ENCODE measurements at regions not wholly inside any gene's neighbourhood (a gene's known extent, or its start where the extent isn't known, plus 50 kb on each side); places are given as distances from the start of the nearest gene placed in this dataset.
"Not testable (repeated sequence)": the region's sequence is repeated elsewhere in the genome, so short reads cannot be mapped to it uniquely, and the experiment has no call there.

DNA sequence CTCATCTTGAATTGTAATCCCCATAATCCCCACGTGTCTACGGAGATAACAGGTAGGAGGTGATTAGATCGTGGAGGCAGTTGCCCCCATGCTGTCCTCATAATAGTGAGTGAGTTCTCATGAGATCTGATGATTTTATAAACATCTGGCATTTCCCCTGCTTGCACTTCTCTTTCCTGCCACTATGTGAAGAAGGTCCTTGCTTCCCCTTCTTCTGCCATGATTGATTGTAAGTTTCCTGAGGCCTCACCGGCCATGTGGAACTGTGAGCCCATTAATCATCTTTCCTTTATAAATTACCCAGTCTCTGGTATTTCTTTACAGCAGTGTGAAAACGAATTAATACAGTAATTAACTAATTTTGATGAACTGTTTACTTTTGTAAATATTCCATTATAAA is 582.5 kb downstream of the TSN start:
- no peaks in the 10 kb centered on the region for H3K9me3 ChIP-seq (ENCODE audit: control insufficient read depth, low read length)
- H3K9ac ChIP-seq (ENCODE audit: low read length) = no peak overlapping the region
- H3K4me3 ChIP-seq (ENCODE audit: low read length) = no peak overlapping the region
- H3K36me3 ChIP-seq (ENCODE audit: control insufficient read depth, insufficient read depth, low read length, severe bottlenecking) = no peaks in the 10 kb centered on the region
- no peak for DNase-seq (ENCODE audit: low read depth)
- H3K4me1 ChIP-seq (ENCODE audit: control insufficient read depth, insufficient read depth, low read length) = no peaks in the 10 kb centered on the region
- no peaks in the 10 kb centered on the region for H3K27me3 ChIP-seq (replicated peaks; ENCODE audit: control insufficient read depth, insufficient read depth, low read length)

DNA sequence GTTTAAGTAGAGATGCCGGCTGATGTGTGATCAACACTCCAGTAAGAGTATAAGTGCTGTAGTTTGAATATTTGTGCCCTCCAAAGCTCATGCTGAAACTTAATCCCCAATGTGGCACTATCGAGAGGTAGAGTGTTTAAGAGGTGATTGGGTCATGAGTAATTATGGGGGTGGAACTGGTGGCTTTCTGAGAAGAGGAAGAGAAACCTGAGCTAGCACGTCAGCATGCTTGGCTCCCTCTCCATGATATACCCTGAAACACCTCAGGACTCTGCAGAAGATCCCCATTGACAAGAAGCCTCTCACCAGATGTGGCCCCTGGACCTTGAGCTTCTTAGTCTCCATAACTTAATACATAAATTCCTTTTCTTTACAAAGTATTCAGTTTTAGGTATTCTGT is 584.8 kb downstream of the TSN start:
- no peak overlapping the region for H3K9ac ChIP-seq (ENCODE audit: low read length)
- H3K27me3 ChIP-seq (replicated peaks; ENCODE audit: control insufficient read depth, insufficient read depth, low read length) = no peaks in the 10 kb centered on the region
- no peaks in the 10 kb centered on the region for H3K4me1 ChIP-seq (ENCODE audit: control insufficient read depth, insufficient read depth, low read length)
- no peak overlapping the region for H3K4me3 ChIP-seq (ENCODE audit: low read length)
- no peaks in the 10 kb centered on the region for H3K9me3 ChIP-seq (ENCODE audit: control insufficient read depth, low read length)
- no peaks in the 10 kb centered on the region for H3K36me3 ChIP-seq (ENCODE audit: control insufficient read depth, insufficient read depth, low read length, severe bottlenecking)
- DNase-seq (ENCODE audit: low read depth) = no peak

DNA sequence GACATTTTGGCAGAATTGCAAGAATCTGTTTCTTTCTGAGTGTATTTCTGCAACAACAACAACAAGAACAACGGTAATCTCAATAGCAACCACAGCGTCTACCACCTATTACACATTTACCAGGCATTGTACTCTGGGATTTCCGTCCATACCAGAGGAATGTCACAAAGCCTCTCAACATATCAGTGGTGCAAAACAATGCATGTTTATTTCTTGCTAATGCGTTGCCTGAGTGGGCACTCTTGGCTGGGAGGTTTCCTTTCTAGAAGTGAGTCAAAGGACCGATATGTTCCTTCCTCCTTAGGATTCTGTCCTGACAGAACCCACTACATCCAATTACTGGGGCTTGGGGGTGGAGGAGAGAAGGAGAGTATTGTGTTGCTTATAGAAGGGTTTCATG is 585.6 kb downstream of the TSN start:
- Histone ChIP-seq H3K36me3 (ENCODE audit: control insufficient read depth, insufficient read depth, low read length, severe bottlenecking) (no peaks in the 10 kb centered on the region), H3K4me1 (ENCODE audit: control insufficient read depth, insufficient read depth, low read length) (no peaks in the 10 kb centered on the region), H3K9me3 (ENCODE audit: control insufficient read depth, low read length) (no peaks in the 10 kb centered on the region), H3K27me3 (replicated peaks; ENCODE audit: control insufficient read depth, insufficient read depth, low read length) (no peaks in the 10 kb centered on the region), H3K4me3 (ENCODE audit: low read length) (no peak overlapping the region), H3K9ac (ENCODE audit: low read length) (no peak overlapping the region)
- no peak for DNase-seq (ENCODE audit: low read depth)

DNA sequence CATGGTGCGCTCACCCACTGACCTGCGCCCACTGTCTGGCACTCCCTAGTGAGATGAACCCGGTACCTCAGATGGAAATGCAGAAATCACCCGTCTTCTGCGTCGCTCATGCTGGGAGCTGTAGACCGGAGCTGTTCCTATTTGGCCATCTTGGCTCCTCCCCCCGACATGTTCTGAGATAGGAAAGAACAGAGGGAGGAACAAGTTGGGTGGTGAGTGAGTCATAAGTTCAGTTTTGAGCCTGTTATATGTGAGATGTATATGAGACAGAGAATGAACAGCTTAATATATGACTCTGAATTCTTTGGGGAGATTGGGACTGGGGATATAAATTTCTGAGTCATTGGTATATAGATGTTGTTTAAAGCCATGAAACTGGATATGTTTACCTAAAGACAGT is 596.7 kb downstream of the TSN start:
- H3K4me1 ChIP-seq (ENCODE audit: control insufficient read depth, insufficient read depth, low read length); H3K9ac ChIP-seq (ENCODE audit: low read length); DNase-seq (ENCODE audit: low read depth); H3K27me3 ChIP-seq (replicated peaks; ENCODE audit: control insufficient read depth, insufficient read depth, low read length); H3K36me3 ChIP-seq (ENCODE audit: control insufficient read depth, insufficient read depth, low read length, severe bottlenecking); H3K9me3 ChIP-seq (ENCODE audit: control insufficient read depth, low read length); H3K4me3 ChIP-seq (ENCODE audit: low read length): not testable (repeated sequence)

DNA sequence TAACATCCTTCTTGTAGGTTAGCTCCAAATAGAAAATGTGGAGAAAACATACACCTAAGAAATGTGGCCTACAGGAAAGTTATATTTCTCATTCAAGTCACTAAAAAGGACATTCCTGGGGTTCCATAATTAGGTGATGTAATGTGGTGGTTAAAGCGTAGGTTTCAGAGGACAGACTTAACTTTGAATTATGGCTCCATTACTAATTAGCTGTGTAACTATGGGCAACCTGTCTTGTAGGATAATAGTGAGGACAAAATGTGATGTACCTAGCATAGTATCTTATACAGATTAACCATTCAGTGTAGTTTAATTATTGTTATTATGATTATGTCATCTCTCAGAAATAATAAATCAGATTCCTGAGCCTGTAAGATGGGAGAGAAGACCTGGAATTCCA is 602.5 kb downstream of the TSN start:
- DNase-seq (ENCODE audit: low read depth) = no peak
- Histone ChIP-seq H3K4me3 (ENCODE audit: low read length) (no peak overlapping the region), H3K27me3 (replicated peaks; ENCODE audit: control insufficient read depth, insufficient read depth, low read length) (no peaks in the 10 kb centered on the region), H3K9me3 (ENCODE audit: control insufficient read depth, low read length) (no peaks in the 10 kb centered on the region), H3K4me1 (ENCODE audit: control insufficient read depth, insufficient read depth, low read length) (no peaks in the 10 kb centered on the region), H3K36me3 (ENCODE audit: control insufficient read depth, insufficient read depth, low read length, severe bottlenecking) (no peaks in the 10 kb centered on the region), H3K9ac (ENCODE audit: low read length) (no peak overlapping the region)

DNA sequence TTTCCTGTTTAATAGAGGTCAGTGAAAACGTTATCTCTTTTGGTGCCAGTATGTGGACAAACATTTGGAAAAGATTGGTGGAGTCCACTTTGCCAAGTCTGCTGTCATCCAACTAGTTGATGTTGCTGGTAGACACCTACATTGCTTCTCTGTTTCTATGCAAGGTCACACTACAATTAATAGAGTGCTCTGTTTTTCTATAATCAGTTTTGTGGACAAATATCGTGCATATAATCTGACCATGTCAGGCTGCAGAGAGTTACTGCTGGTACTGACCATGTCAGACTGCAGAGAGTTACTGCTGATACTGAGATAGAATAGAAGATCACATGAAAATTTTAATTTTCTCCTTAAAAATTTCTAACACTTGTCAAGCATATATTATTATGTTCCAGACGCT is 603.3 kb downstream of the TSN start:
- no peak for DNase-seq (ENCODE audit: low read depth)
- no peaks in the 10 kb centered on the region for H3K4me1 ChIP-seq (ENCODE audit: control insufficient read depth, insufficient read depth, low read length)
- H3K9me3 ChIP-seq (ENCODE audit: control insufficient read depth, low read length) = no peaks in the 10 kb centered on the region
- H3K27me3 ChIP-seq (replicated peaks; ENCODE audit: control insufficient read depth, insufficient read depth, low read length) = no peaks in the 10 kb centered on the region
- no peak overlapping the region for H3K9ac ChIP-seq (ENCODE audit: low read length)
- no peaks in the 10 kb centered on the region for H3K36me3 ChIP-seq (ENCODE audit: control insufficient read depth, insufficient read depth, low read length, severe bottlenecking)
- no peak overlapping the region for H3K4me3 ChIP-seq (ENCODE audit: low read length)

DNA sequence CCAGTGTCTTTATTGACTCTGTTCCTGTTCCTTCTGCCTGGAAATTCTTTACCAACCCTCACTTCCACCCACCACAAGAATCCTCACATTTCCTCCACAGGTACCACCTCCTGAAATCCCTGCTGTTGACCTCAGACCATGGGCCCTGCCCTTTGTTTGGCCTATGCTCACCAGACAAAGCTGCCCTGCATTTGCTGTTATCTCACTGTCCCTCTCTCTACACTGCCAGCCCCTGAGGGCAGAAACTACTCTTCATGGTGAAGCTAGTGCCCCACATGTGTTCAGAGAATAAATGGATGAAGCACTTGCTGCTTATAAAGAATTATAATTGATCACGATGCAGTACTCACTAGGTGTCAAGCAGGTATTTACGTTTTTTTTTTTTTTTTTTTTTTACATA is 608.4 kb downstream of the TSN start:
- Histone ChIP-seq H3K27me3 (replicated peaks; ENCODE audit: control insufficient read depth, insufficient read depth, low read length) (no peaks in the 10 kb centered on the region), H3K9ac (ENCODE audit: low read length) (no peak overlapping the region), H3K4me3 (ENCODE audit: low read length) (no peak overlapping the region), H3K36me3 (ENCODE audit: control insufficient read depth, insufficient read depth, low read length, severe bottlenecking) (no peaks in the 10 kb centered on the region), H3K4me1 (ENCODE audit: control insufficient read depth, insufficient read depth, low read length) (no peaks in the 10 kb centered on the region), H3K9me3 (ENCODE audit: control insufficient read depth, low read length) (no peaks in the 10 kb centered on the region)
- DNase-seq (ENCODE audit: low read depth) = no peak

DNA sequence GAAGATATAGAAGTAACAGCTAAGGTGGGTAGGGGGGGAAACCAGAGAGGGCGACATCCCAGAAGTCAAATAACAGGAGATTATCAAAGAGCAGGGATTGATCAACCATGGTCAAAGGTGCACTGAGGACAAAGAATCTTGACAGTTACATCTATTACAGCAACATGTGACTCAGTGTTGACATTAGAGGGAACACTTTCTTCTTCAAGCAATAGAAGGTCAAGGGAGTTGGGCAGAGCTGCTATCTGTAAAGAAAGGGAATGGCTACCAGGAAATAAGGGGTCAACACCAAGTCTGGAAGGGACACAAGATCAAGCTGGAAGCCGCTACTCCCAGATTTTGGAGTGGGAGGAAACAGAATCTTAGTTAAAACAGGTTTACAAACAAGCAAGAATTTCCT is 611.0 kb downstream of the TSN start:
- Histone ChIP-seq H3K4me3 (ENCODE audit: low read length) (no peak overlapping the region), H3K9ac (ENCODE audit: low read length) (no peak overlapping the region), H3K27me3 (replicated peaks; ENCODE audit: control insufficient read depth, insufficient read depth, low read length) (no peaks in the 10 kb centered on the region), H3K9me3 (ENCODE audit: control insufficient read depth, low read length) (no peaks in the 10 kb centered on the region), H3K36me3 (ENCODE audit: control insufficient read depth, insufficient read depth, low read length, severe bottlenecking) (no peaks in the 10 kb centered on the region), H3K4me1 (ENCODE audit: control insufficient read depth, insufficient read depth, low read length) (no peaks in the 10 kb centered on the region)
- no peak for DNase-seq (ENCODE audit: low read depth)

- no peak overlapping the region for H3K9ac ChIP-seq (ENCODE audit: low read length)
- H3K4me3 ChIP-seq (ENCODE audit: low read length) = no peak overlapping the region
- no peaks in the 10 kb centered on the region for H3K4me1 ChIP-seq (ENCODE audit: control insufficient read depth, insufficient read depth, low read length)
- DNase-seq (ENCODE audit: low read depth) = no peak
- H3K9me3 ChIP-seq (ENCODE audit: control insufficient read depth, low read length) = no peaks in the 10 kb centered on the region
- no peaks in the 10 kb centered on the region for H3K27me3 ChIP-seq (replicated peaks; ENCODE audit: control insufficient read depth, insufficient read depth, low read length)
- no peaks in the 10 kb centered on the region for H3K36me3 ChIP-seq (ENCODE audit: control insufficient read depth, insufficient read depth, low read length, severe bottlenecking)
These were observed 611.7 kb downstream of the TSN start for GRCh38 chr2:122366969-122367645.

DNA sequence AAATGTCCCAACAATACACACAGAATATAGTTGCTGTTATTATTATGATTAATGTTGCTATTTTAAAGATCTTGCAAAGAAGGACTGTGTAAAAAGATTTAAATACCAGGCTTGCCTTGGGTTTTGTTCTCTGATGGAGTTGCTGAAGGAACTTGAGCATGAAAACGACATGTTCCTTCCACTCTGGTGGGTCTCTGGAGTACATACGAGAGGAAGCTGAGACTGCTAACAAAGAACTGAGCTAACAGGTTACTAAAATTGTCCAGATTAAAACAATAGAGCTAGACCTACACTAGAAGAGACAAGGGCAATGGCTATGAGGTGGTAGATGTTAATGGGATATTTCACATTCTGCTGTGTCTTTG is 612.2 kb downstream of the TSN start:
- no peak overlapping the region for H3K9ac ChIP-seq (ENCODE audit: low read length)
- H3K4me3 ChIP-seq (ENCODE audit: low read length) = no peak overlapping the region
- H3K9me3 ChIP-seq (ENCODE audit: control insufficient read depth, low read length) = peaks cover under 1% of the 10 kb centered on the region
- DNase-seq (ENCODE audit: low read depth) = no peak
- H3K4me1 ChIP-seq (ENCODE audit: control insufficient read depth, insufficient read depth, low read length) = no peaks in the 10 kb centered on the region
- H3K36me3 ChIP-seq (ENCODE audit: control insufficient read depth, insufficient read depth, low read length, severe bottlenecking) = no peaks in the 10 kb centered on the region
- H3K27me3 ChIP-seq (replicated peaks; ENCODE audit: control insufficient read depth, insufficient read depth, low read length) = no peaks in the 10 kb centered on the region

GRCh38 chr2:122368576-122369243 is 613.3 kb downstream of the TSN start:
- no peak for DNase-seq (ENCODE audit: low read depth)
- H3K9ac ChIP-seq (ENCODE audit: low read length) = no peak overlapping the region
- H3K4me3 ChIP-seq (ENCODE audit: low read length) = no peak overlapping the region
- H3K4me1 ChIP-seq (ENCODE audit: control insufficient read depth, insufficient read depth, low read length) = no peaks in the 10 kb centered on the region
- H3K36me3 ChIP-seq (ENCODE audit: control insufficient read depth, insufficient read depth, low read length, severe bottlenecking) = no peaks in the 10 kb centered on the region
- peaks cover 11% of the 10 kb centered on the region for H3K9me3 ChIP-seq (ENCODE audit: control insufficient read depth, low read length)
- no peaks in the 10 kb centered on the region for H3K27me3 ChIP-seq (replicated peaks; ENCODE audit: control insufficient read depth, insufficient read depth, low read length)

- Histone ChIP-seq H3K27me3 (replicated peaks; ENCODE audit: control insufficient read depth, insufficient read depth, low read length) (no peaks in the 10 kb centered on the region), H3K9ac (ENCODE audit: low read length) (no peak overlapping the region), H3K4me1 (ENCODE audit: control insufficient read depth, insufficient read depth, low read length) (no peaks in the 10 kb centered on the region), H3K4me3 (ENCODE audit: low read length) (no peak overlapping the region), H3K9me3 (ENCODE audit: control insufficient read depth, low read length) (peaks cover 3% of the 10 kb centered on the region), H3K36me3 (ENCODE audit: control insufficient read depth, insufficient read depth, low read length, severe bottlenecking) (no peaks in the 10 kb centered on the region)
- DNase-seq (ENCODE audit: low read depth) = no peak
These were observed 623.1 kb downstream of the TSN start for GRCh38 chr2:122378521-122378920.
